GM12878 (cell line): ENCODE measurements at regions not wholly inside any gene's neighbourhood (a gene's known extent, or its start where the extent isn't known, plus 50 kb on each side); places are given as distances from the start of the nearest gene placed in this dataset.

Source experiments
- ATAC-seq: fragments of 200-7000 bp; cut with Tn5 transposase; 3 replicates; pipeline ENCODE4 v1.9.1; 2020; ENCODE audit warnings: mild to moderate bottlenecking, moderate library complexity
- BruUV-seq: library from RNA; stranded (reverse); fragments of 400-500 nt; replicated peaks from 2 replicates; lab custom pipeline; 2021; lab: Mats Ljungman, UMichigan
- CTCF ChIA-PET: fragments of 300-600 bp; sonication (Branson Sonifier 250); formaldehyde crosslinking; extraction: SDS; loops from one replicate; lab custom pipeline; 2021; ENCODE audit warnings: inconsistent platforms; lab: Yijun Ruan, JAX
- POLR2A ChIA-PET: fragments of 350-600 bp; formaldehyde crosslinking; extraction: SDS; loops from one replicate; lab custom pipeline; 2021; ENCODE audit warnings: inconsistent platforms; lab: Charles Lee
- RAD21 ChIA-PET: fragments of 300-600 bp; sonication (Branson Sonifier 250); formaldehyde crosslinking; loops from one replicate; lab custom pipeline; 2023; ENCODE audit warnings: antibody characterized with exemption; ENCODE audit not compliant: unreplicated experiment; lab: Charles Lee
- SMC1A ChIA-PET: fragments of 300-600 bp; sonication (Branson Sonifier 250); formaldehyde crosslinking; loops from one replicate; lab custom pipeline; 2023; ENCODE audit not compliant: unreplicated experiment, uncharacterized antibody; lab: Charles Lee
- DNase-seq: peaks from one replicate; pipeline ENCODE4 v3.0.0-alpha.2; 2011; ENCODE audit warnings: low read depth, low spot score
- FAIRE-seq: peaks from 3 replicates; lab custom pipeline; 2011; peaks lifted over from hg19 to GRCh38; lab: Jason Lieb, UNC
- H2AFZ ChIP-seq: 2 replicates; pipeline ENCODE4 v1.6.0; 2011; ENCODE audit warnings: low read depth, low read length, control low read depth; ENCODE audit not compliant: control insufficient read depth
- H3K27ac ChIP-seq: 2 replicates; pipeline ENCODE4 v1.5.1; 2011; ENCODE audit warnings: control low read depth; ENCODE audit not compliant: control insufficient read depth, insufficient read depth
- H3K27me3 ChIP-seq, 2 experiments: replicated peaks in 1 of 2; 2 replicates each; pipeline versions ENCODE4 v1.6.0 to v1.6.1; 2011; ENCODE audit warnings: low read length in 1 of 2; ENCODE audit not compliant: control insufficient read depth in 2 of 2, insufficient read depth in 2 of 2
- H3K36me3 ChIP-seq, 2 experiments: 2 replicates each; pipeline ENCODE4 v1.5.1; 2011; ENCODE audit warnings: low read length in 1 of 2; ENCODE audit not compliant: control insufficient read depth in 2 of 2, insufficient read depth in 2 of 2
- H3K4me1 ChIP-seq: 2 replicates; pipeline ENCODE4 v1.6.1; 2011; ENCODE audit warnings: mild to moderate bottlenecking, low read length, moderate library complexity, mixed read lengths; ENCODE audit not compliant: control insufficient read depth, insufficient read depth
- H3K4me2 ChIP-seq: 2 replicates; pipeline ENCODE4 v1.6.0; 2011; ENCODE audit warnings: control low read depth; ENCODE audit not compliant: control insufficient read depth, insufficient read depth
- H3K4me3 ChIP-seq: fragments of 200-600 bp; sonication (generic); 2 replicates; pipeline ENCODE4 v1.5.1; 2016
- H3K79me2 ChIP-seq: 2 replicates; pipeline ENCODE4 v1.6.0; 2011; ENCODE audit warnings: low read length; ENCODE audit not compliant: control insufficient read depth, insufficient read depth
- H3K9ac ChIP-seq: 2 replicates; pipeline ENCODE4 v1.8.0; 2011; ENCODE audit warnings: low read length, control low read depth, mixed read lengths; ENCODE audit not compliant: control insufficient read depth, insufficient read depth
- H3K9me3 ChIP-seq: replicated peaks from 3 replicates; pipeline ENCODE4 v1.5.1; 2011; ENCODE audit warnings: mild to moderate bottlenecking, low read length; ENCODE audit not compliant: control insufficient read depth, insufficient read depth
- H4K20me1 ChIP-seq: 2 replicates; pipeline ENCODE4 v1.6.0; 2011; ENCODE audit not compliant: control insufficient read depth, insufficient read depth
- ATF7 ChIP-seq: fragments of 450-650 bp; IDR thresholded peaks from 2 replicates; pipeline ENCODE4 v1.6.1; 2016; ENCODE audit warnings: low read depth, mild to moderate bottlenecking
- FOXM1 ChIP-seq: IDR thresholded peaks from 2 replicates; pipeline ENCODE4 v1.6.1; 2012; ENCODE audit warnings: low read depth, mild to moderate bottlenecking, inconsistent platforms, low read length, moderate library complexity
- JUNB ChIP-seq: IDR thresholded peaks from 2 replicates; pipeline ENCODE4 v1.6.1; 2016; ENCODE audit warnings: antibody characterized with exemption, mild to moderate bottlenecking
- MTA2 ChIP-seq: fragments of 450-650 bp; IDR thresholded peaks from 2 replicates; pipeline ENCODE4 v1.6.1; 2016; ENCODE audit warnings: low read depth, mild to moderate bottlenecking, moderate library complexity
- SPI1 ChIP-seq: IDR thresholded peaks from 2 replicates; pipeline ENCODE4 v1.6.1; 2011; ENCODE audit warnings: low read depth, mild to moderate bottlenecking, low read length, moderate library complexity, borderline replicate concordance; ENCODE audit not compliant: insufficient read depth
- TCF7 ChIP-seq: IDR thresholded peaks from 2 replicates; pipeline ENCODE4 v1.6.1; 2014; ENCODE audit warnings: antibody characterized with exemption, borderline replicate concordance
- ZNF274 ChIP-seq: IDR thresholded peaks from one replicate; pipeline ENCODE4 v1.8.0; 2011; ENCODE audit not compliant: insufficient read length, insufficient read depth
- in situ Hi-C: fragments of 300-500 bp; cut with MboI; formaldehyde crosslinking; loops from 9 replicates; pipeline ENCODE4 v1.14.3; 2018; ENCODE audit warnings: mixed read lengths
- intact Hi-C: fragments of 100-400 bp; cut with micrococcal nuclease; formaldehyde crosslinking; loops from one replicate; pipeline ENCODE4 v1.14.2; 2022; ENCODE audit not compliant: unreplicated experiment

- H3K27me3 ChIP-seq = no peaks in the 10 kb centered on the region
- intact Hi-C loops (no loop called here), in situ Hi-C loops (no loop called here)
- no peak overlapping the region for H3K27ac ChIP-seq
- H4K20me1 ChIP-seq = no peaks in the 10 kb centered on the region
- RAD21 ChIA-PET = no interaction called here
- no peak overlapping the region for H3K4me2 ChIP-seq
- no peaks in the 10 kb centered on the region for H3K4me1 ChIP-seq
- no peak for TF ChIP-seq ZNF274
- H3K9me3 ChIP-seq = no peaks in the 10 kb centered on the region
- ATAC-seq (peak; percentile 22; the same call in 1 of the 3 replicates), DNase-seq (no peak), FAIRE-seq (no peak)
- SMC1A ChIA-PET = no interaction called here
- BruUV-seq = no TSS peak
- no peaks in the 10 kb centered on the region for H3K79me2 ChIP-seq
- H3K4me3 ChIP-seq = no peak overlapping the region
- POLR2A ChIA-PET = no interaction called here
- CTCF ChIA-PET = no interaction called here
- no peak overlapping the region for H2AFZ ChIP-seq
- H3K36me3 ChIP-seq = no peaks in the 10 kb centered on the region
- H3K9ac ChIP-seq = no peak overlapping the region
Observed at GRCh38 chr5:98173334-98173733, 600.1 kb upstream of the RGMB start.

GRCh38 chr5:98175474-98175873, 598.0 kb upstream of the RGMB start:
- H3K9ac ChIP-seq = no peak overlapping the region
- H4K20me1 ChIP-seq = no peaks in the 10 kb centered on the region
- no peaks in the 10 kb centered on the region for H3K79me2 ChIP-seq
- H3K9me3 ChIP-seq = no peaks in the 10 kb centered on the region
- no peak for FAIRE-seq
- H3K4me1 ChIP-seq = no peaks in the 10 kb centered on the region
- ChIA-PET RAD21 (no interaction called here), POLR2A (no interaction called here), SMC1A (no interaction called here), CTCF (no interaction called here)
- no peak overlapping the region for H3K4me3 ChIP-seq
- ATAC-seq = peak; percentile 93
- in situ Hi-C loops = no loop called here
- no TSS peak for BruUV-seq
- no peak overlapping the region for H3K27ac ChIP-seq
- intact Hi-C loops = no loop called here
- no peak overlapping the region for H3K4me2 ChIP-seq
- TF ChIP-seq MTA2 (peak; percentile 46; the same call in 1 of the 2 replicates), ATF7 (peak; percentile 72), TCF7 (peak; percentile 68), FOXM1 (no peak), SPI1 (peak; percentile 72; the same call in 1 of the 2 replicates), JUNB (peak; percentile 37; the same call in 1 of the 2 replicates)
- H3K27me3 ChIP-seq = no peaks in the 10 kb centered on the region
- H3K36me3 ChIP-seq = no peaks in the 10 kb centered on the region
- no peak overlapping the region for H2AFZ ChIP-seq
- no peak for DNase-seq
